Hepatocyte (in vitro differentiated cells): ENCODE measurements at regions not wholly inside any gene's neighbourhood (a gene's known extent, or its start where the extent isn't known, plus 50 kb on each side); places are given as distances from the start of the nearest gene placed in this dataset.

Source experiments
- DNase-seq: peaks from one replicate; pipeline ENCODE4 v3.0.0-alpha.2; 2016; ENCODE audit warnings: low spot score
- H2AFZ ChIP-seq: fragments of 200-600 bp; sonication (generic); 2 replicates; pipeline ENCODE4 v1.6.0; 2016; ENCODE audit warnings: antibody characterized with exemption, mild to moderate bottlenecking
- H3K27ac ChIP-seq: fragments of 200-600 bp; sonication (generic); 2 replicates; pipeline ENCODE4 v1.5.1; 2016; ENCODE audit warnings: mild to moderate bottlenecking
- H3K27me3 ChIP-seq: fragments of 200-600 bp; sonication (generic); 2 replicates; pipeline ENCODE4 v1.6.1; 2016
- H3K36me3 ChIP-seq: fragments of 200-600 bp; sonication (generic); replicated peaks from 2 replicates; pipeline ENCODE4 v1.5.1; 2016; ENCODE audit warnings: low read depth; ENCODE audit not compliant: insufficient read depth
- H3K4me1 ChIP-seq: fragments of 200-600 bp; sonication (generic); 2 replicates; pipeline ENCODE4 v1.5.1; 2016; ENCODE audit warnings: mild to moderate bottlenecking, moderate library complexity; ENCODE audit not compliant: insufficient read depth
- H3K4me2 ChIP-seq: fragments of 200-600 bp; sonication (generic); 2 replicates; pipeline ENCODE4 v1.6.0; 2016
- H3K4me3 ChIP-seq: fragments of 200-600 bp; sonication (generic); 2 replicates; pipeline ENCODE4 v1.5.1; 2016; ENCODE audit warnings: mild to moderate bottlenecking
- H3K79me2 ChIP-seq: fragments of 200-600 bp; sonication (generic); 2 replicates; pipeline ENCODE4 v1.6.0; 2017; ENCODE audit warnings: mild to moderate bottlenecking
- H3K9me2 ChIP-seq: fragments of 200-600 bp; sonication (generic); replicated peaks from 2 replicates; pipeline ENCODE4 v1.6.0; 2017; ENCODE audit warnings: mild to moderate bottlenecking; ENCODE audit not compliant: insufficient read depth
- H3K9me3 ChIP-seq: fragments of 200-600 bp; sonication (generic); 2 replicates; pipeline ENCODE4 v1.5.1; 2016; ENCODE audit warnings: low read depth, mild to moderate bottlenecking
- H4K20me1 ChIP-seq: fragments of 200-600 bp; sonication (generic); 2 replicates; pipeline ENCODE4 v1.6.0; 2016; ENCODE audit warnings: mild to moderate bottlenecking; ENCODE audit not compliant: insufficient read depth, poor library complexity, severe bottlenecking
- EZH2 ChIP-seq: fragments of 200-600 bp; sonication (generic); IDR thresholded peaks from 2 replicates; pipeline ENCODE4 v1.6.1; 2016; ENCODE audit warnings: antibody characterized with exemption, mild to moderate bottlenecking, borderline replicate concordance
- EZH2phosphoT487 ChIP-seq: fragments of 200-600 bp; sonication (generic); IDR thresholded peaks from one replicate; pipeline ENCODE4 v1.6.1; 2018; ENCODE audit warnings: antibody characterized with exemption, mild to moderate bottlenecking, low read depth, moderate library complexity; ENCODE audit not compliant: unreplicated experiment, severe bottlenecking
- WGBS: methylation state at CpG from one replicate; pipeline ENCODE4 v1.1.6; 2016; ENCODE audit warnings: low lambda C conversion rate; ENCODE audit errors: missing lambda C conversion rate; 5-methylcytosine and 5-hydroxymethylcytosine counted together
- TF ChIP-seq, protein P1 (sequence below): fragments of 200-600 bp; sonication (generic); IDR thresholded peaks from 2 replicates; pipeline ENCODE4 v1.5.1; 2016; ENCODE audit warnings: antibody characterized with exemption, mild to moderate bottlenecking; ENCODE audit not compliant: poor library complexity

DNA sequence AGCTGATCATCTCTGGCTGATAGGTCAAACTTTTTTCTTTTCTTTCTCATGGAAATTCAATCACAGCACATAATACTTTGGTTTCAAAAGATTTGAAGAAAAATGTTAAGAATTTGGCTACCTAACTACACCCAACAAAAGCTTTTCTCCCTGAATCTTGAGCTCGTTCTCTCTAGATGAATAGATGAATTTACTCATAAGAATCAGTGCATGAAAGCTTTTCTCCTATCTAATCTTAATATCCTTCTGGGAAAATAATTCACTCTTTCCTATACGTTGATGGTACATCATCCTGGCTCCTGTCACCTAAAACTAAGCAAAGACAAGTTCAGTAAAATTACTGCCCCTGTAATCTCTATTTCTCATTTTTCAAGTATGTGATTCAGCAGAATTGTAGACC is 1479.1 kb downstream of the DPP10 start:
- TF ChIP-seq EZH2 (no peak), EZH2phosphoT487 (no peak)
- TF ChIP-seq, protein P1, sequence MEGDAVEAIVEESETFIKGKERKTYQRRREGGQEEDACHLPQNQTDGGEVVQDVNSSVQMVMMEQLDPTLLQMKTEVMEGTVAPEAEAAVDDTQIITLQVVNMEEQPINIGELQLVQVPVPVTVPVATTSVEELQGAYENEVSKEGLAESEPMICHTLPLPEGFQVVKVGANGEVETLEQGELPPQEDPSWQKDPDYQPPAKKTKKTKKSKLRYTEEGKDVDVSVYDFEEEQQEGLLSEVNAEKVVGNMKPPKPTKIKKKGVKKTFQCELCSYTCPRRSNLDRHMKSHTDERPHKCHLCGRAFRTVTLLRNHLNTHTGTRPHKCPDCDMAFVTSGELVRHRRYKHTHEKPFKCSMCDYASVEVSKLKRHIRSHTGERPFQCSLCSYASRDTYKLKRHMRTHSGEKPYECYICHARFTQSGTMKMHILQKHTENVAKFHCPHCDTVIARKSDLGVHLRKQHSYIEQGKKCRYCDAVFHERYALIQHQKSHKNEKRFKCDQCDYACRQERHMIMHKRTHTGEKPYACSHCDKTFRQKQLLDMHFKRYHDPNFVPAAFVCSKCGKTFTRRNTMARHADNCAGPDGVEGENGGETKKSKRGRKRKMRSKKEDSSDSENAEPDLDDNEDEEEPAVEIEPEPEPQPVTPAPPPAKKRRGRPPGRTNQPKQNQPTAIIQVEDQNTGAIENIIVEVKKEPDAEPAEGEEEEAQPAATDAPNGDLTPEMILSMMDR: no peak
- no peaks in the 10 kb centered on the region for H3K9me2 ChIP-seq
- H3K27me3 ChIP-seq: no peaks in the 10 kb centered on the region
- 62% methylated on average over 2 of the region's 2 CpGs for WGBS
- H3K4me1 ChIP-seq: no peaks in the 10 kb centered on the region
- H3K4me2 ChIP-seq: no peak overlapping the region
- H3K9me3 ChIP-seq: no peaks in the 10 kb centered on the region
- no peak overlapping the region for H2AFZ ChIP-seq
- no peak overlapping the region for H3K27ac ChIP-seq
- H3K4me3 ChIP-seq: no peak overlapping the region
- no peaks in the 10 kb centered on the region for H3K79me2 ChIP-seq
- DNase-seq: no peak
- H3K36me3 ChIP-seq: no peaks in the 10 kb centered on the region
- H4K20me1 ChIP-seq: no peaks in the 10 kb centered on the region

DNA sequence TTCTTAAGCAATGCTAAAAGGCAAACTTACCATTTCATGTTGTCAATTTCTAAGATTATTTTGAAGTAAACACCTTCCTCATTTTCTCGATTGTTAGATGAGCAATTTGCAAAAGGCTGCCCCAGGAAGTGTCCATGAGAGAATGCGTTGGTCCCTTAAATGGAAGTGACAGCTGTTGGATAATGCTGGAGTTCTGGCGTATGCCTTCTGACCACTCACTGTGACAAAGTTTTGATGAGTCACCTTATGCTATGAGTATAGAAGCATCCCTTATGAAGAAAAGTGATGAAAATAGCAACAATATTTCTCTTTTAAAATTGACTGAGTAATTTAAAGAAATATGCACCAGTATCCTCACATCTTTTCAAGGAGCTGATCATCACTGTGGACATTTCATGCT is 1497.5 kb downstream of the DPP10 start:
- no peak overlapping the region for H3K27ac ChIP-seq
- no peak for DNase-seq
- no peaks in the 10 kb centered on the region for H4K20me1 ChIP-seq
- H3K4me2 ChIP-seq: no peak overlapping the region
- no peaks in the 10 kb centered on the region for H3K4me1 ChIP-seq
- no peaks in the 10 kb centered on the region for H3K27me3 ChIP-seq
- H3K9me2 ChIP-seq: no peaks in the 10 kb centered on the region
- H3K79me2 ChIP-seq: no peaks in the 10 kb centered on the region
- no peak for TF ChIP-seq EZH2
- H3K4me3 ChIP-seq: no peak overlapping the region
- no peak overlapping the region for H2AFZ ChIP-seq
- H3K9me3 ChIP-seq: no peaks in the 10 kb centered on the region
- H3K36me3 ChIP-seq: no peaks in the 10 kb centered on the region
- WGBS: 59% methylated on average over 3 of the region's 3 CpGs

DNA sequence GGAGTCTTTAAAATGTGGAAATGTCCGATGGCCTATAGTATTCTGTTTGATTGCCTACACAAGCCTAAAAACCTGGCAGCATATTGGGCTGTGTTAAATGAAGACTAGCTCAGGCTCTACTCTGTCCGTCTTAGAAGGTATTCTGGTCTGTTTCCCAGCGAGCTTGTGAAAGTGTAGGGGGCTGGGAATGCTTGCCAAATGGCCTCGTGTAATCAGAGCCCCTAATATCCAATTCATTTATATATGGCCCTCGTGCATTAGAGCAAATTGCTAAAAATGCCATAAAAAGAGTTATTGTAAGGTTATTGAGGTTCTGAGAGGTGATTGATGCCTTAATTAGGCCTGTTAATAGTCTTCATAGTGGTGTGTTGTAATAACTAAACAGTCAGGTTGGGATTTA is 1500.4 kb downstream of the DPP10 start:
- H3K27me3 ChIP-seq: no peaks in the 10 kb centered on the region
- no peak overlapping the region for H2AFZ ChIP-seq
- 37% methylated on average over 5 of the region's 5 CpGs for WGBS
- H3K4me2 ChIP-seq: no peak overlapping the region
- H3K4me1 ChIP-seq: no peaks in the 10 kb centered on the region
- H3K27ac ChIP-seq: no peak overlapping the region
- H3K36me3 ChIP-seq: no peaks in the 10 kb centered on the region
- no peaks in the 10 kb centered on the region for H3K9me2 ChIP-seq
- DNase-seq: no peak
- H3K9me3 ChIP-seq: no peaks in the 10 kb centered on the region
- H3K4me3 ChIP-seq: no peak overlapping the region
- H3K79me2 ChIP-seq: no peaks in the 10 kb centered on the region
- no peak for TF ChIP-seq EZH2
- TF ChIP-seq EZH2phosphoT487: no peak
- TF ChIP-seq, protein P1: no peak
- H4K20me1 ChIP-seq: no peaks in the 10 kb centered on the region

DNA sequence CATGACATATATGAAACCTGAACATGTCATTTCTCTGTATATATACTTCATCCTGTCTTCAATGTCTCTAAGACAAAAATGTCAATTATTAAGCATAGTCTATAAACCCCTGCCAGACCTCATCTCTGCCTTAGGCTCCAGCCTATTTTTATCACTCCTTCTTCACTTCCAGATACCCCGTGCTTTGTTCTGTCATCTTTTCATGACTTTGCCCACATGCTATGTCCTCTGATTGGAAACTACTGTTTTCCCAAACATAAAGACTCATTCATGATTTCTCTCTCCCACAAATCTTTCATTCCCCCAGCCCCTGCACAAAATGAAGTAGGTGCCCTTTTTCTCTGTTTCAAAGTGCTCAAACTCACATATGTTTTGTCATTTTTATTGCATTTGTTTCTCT is 1503.9 kb downstream of the DPP10 start:
- H3K4me3 ChIP-seq: no peak overlapping the region
- no peaks in the 10 kb centered on the region for H4K20me1 ChIP-seq
- no peaks in the 10 kb centered on the region for H3K9me2 ChIP-seq
- no peaks in the 10 kb centered on the region for H3K4me1 ChIP-seq
- H3K36me3 ChIP-seq: no peaks in the 10 kb centered on the region
- 50% methylated on average over 1 of the region's 1 CpG for WGBS
- H3K27me3 ChIP-seq: no peaks in the 10 kb centered on the region
- no peaks in the 10 kb centered on the region for H3K79me2 ChIP-seq
- no peak overlapping the region for H2AFZ ChIP-seq
- no peak for TF ChIP-seq EZH2
- TF ChIP-seq, protein P1: no peak
- TF ChIP-seq EZH2phosphoT487: no peak
- DNase-seq: no peak
- no peaks in the 10 kb centered on the region for H3K9me3 ChIP-seq
- no peak overlapping the region for H3K4me2 ChIP-seq
- H3K27ac ChIP-seq: no peak overlapping the region
